ENCODE measurements at regions not wholly inside any gene's neighbourhood (a gene's known extent, or its start where the extent isn't known, plus 50 kb on each side); places are given as distances from the start of the nearest gene placed in this dataset.

- TF ChIP-seq, protein P1, sequence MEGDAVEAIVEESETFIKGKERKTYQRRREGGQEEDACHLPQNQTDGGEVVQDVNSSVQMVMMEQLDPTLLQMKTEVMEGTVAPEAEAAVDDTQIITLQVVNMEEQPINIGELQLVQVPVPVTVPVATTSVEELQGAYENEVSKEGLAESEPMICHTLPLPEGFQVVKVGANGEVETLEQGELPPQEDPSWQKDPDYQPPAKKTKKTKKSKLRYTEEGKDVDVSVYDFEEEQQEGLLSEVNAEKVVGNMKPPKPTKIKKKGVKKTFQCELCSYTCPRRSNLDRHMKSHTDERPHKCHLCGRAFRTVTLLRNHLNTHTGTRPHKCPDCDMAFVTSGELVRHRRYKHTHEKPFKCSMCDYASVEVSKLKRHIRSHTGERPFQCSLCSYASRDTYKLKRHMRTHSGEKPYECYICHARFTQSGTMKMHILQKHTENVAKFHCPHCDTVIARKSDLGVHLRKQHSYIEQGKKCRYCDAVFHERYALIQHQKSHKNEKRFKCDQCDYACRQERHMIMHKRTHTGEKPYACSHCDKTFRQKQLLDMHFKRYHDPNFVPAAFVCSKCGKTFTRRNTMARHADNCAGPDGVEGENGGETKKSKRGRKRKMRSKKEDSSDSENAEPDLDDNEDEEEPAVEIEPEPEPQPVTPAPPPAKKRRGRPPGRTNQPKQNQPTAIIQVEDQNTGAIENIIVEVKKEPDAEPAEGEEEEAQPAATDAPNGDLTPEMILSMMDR (IDR thresholded peaks at IDR 0.05; ENCODE audit: low read depth, low read length, missing control alignments) = no peak
- no peaks in the 10 kb centered on the region for H3K27me3 ChIP-seq (replicated peaks)
- H3K36me3 ChIP-seq (replicated peaks) = no peaks in the 10 kb centered on the region
- peak; percentile 6 for DNase-seq
- in situ Hi-C loops (cut with HindIII; ENCODE audit: low pct_ligation_motif_present, low sequenced_read_pairs) = no loop called here
- H3K27ac ChIP-seq = no peak overlapping the region
- H3K4me3 ChIP-seq (ENCODE audit: low read depth, low read length) = no peak overlapping the region
Measured at GRCh38 chr4:12889054-12889453, 595.1 kb downstream of the RAB28 start.

- Histone ChIP-seq H3K27me3 (replicated peaks) (no peaks in the 10 kb centered on the region), H3K27ac (no peak overlapping the region), H3K4me3 (ENCODE audit: low read depth, low read length) (no peak overlapping the region), H3K36me3 (replicated peaks) (no peaks in the 10 kb centered on the region)
- in situ Hi-C loops (cut with HindIII; ENCODE audit: low pct_ligation_motif_present, low sequenced_read_pairs) = no loop called here
- TF ChIP-seq, protein P1 (IDR thresholded peaks at IDR 0.05; ENCODE audit: low read depth, low read length, missing control alignments) = no peak
- no peak for DNase-seq
Measured at GRCh38 chr4:12884846-12885796, 599.0 kb downstream of the RAB28 start.

DNA sequence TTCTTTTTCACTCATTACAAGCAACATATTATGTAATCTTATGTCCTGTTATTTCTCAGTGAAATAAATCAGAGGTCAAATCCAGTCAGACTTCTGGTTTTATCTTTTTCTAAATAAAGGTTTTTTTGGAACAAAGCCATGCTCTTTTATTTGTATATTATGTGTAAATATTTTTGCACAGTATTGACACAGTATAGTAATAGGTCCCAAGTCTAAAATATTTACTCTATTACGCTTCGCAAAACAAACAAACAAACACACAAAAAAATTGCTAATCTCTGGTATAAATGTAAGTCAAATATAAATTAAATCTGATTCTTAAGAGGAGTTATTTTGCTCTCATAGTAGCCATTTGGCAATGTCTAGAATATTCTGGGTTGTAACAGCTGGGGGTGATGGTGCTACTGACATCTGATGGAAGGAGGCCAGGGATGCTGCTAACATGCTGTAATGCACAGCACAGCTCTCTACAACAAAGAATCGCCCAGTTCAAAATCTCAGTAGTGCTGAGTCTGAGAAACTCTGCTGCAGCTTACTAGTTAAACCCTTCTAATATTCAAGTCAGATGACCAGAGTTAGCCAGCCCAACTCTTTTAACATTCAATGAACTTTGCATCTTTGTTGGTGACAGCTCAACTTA lies 602.1 kb downstream of the RAB28 start:
- in situ Hi-C loops (cut with HindIII; ENCODE audit: low pct_ligation_motif_present, low sequenced_read_pairs) = no loop called here
- H3K27ac ChIP-seq = no peak overlapping the region
- no peak for DNase-seq
- H3K27me3 ChIP-seq (replicated peaks) = no peaks in the 10 kb centered on the region
- TF ChIP-seq, protein P1 (IDR thresholded peaks at IDR 0.05; ENCODE audit: low read depth, low read length, missing control alignments) = no peak
- H3K4me3 ChIP-seq (ENCODE audit: low read depth, low read length) = no peak overlapping the region
- no peaks in the 10 kb centered on the region for H3K36me3 ChIP-seq (replicated peaks)

DNA sequence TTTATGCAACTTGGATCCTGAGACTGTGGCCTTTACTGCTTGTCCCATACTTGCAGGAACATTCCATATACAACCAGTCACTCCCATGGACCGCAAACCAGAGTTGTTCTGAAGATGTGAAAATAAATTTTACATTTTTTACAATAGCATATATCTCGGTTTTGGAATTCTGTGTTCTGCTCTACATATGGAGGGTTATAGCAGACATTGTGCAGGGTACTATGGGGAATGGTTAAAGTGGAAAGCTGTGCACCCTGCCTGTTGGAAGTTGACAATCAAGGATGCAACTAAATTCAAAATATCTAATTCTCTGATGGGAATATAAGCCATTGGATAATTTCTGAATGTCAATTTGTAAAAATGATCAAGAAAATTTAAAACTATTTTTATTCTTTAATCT lies 603.3 kb downstream of the RAB28 start:
- Histone ChIP-seq H3K36me3 (replicated peaks) (no peaks in the 10 kb centered on the region), H3K4me3 (ENCODE audit: low read depth, low read length) (no peak overlapping the region), H3K27me3 (replicated peaks) (no peaks in the 10 kb centered on the region), H3K27ac (no peak overlapping the region)
- no peak for DNase-seq
- in situ Hi-C loops (cut with HindIII; ENCODE audit: low pct_ligation_motif_present, low sequenced_read_pairs) = no loop called here
- TF ChIP-seq, protein P1 (IDR thresholded peaks at IDR 0.05; ENCODE audit: low read depth, low read length, missing control alignments) = no peak

- in situ Hi-C loops (cut with HindIII; ENCODE audit: low pct_ligation_motif_present, low sequenced_read_pairs) = no loop called here
- Histone ChIP-seq H3K36me3 (replicated peaks) (no peaks in the 10 kb centered on the region), H3K27ac (no peak overlapping the region), H3K27me3 (replicated peaks) (no peaks in the 10 kb centered on the region), H3K4me3 (ENCODE audit: low read depth, low read length) (no peak overlapping the region)
- DNase-seq = no peak
- TF ChIP-seq, protein P1 (IDR thresholded peaks at IDR 0.05; ENCODE audit: low read depth, low read length, missing control alignments) = no peak
Measured at GRCh38 chr4:12879496-12879895, 604.6 kb downstream of the RAB28 start.
